ENCODE measurements at regions not wholly inside any gene's neighbourhood (a gene's known extent, or its start where the extent isn't known, plus 50 kb on each side); places are given as distances from the start of the nearest gene placed in this dataset.

GRCh38 chr4:100799761-100800539 is 282.1 kb upstream of the EMCN start:
- TF ChIP-seq CTCF (IDR thresholded peaks at IDR 0.05; ENCODE audit: low read depth, low read length): no peak
- no peak for TF ChIP-seq EZH2phosphoT487 (IDR thresholded peaks at IDR 0.05; ENCODE audit: low read depth)
